Hematopoietic multipotent progenitor cell treated with erythropoietin and hydrocortisone succinate and interleukin-3 and kit ligand, for 6 days (in vitro differentiated cells): ENCODE measurements at regions not wholly inside any gene's neighbourhood (a gene's known extent, or its start where the extent isn't known, plus 50 kb on each side); places are given as distances from the start of the nearest gene placed in this dataset.

Experiments
- DNase-seq: peaks from one replicate; pipeline ENCODE4 v3.0.0-alpha.2; 2015

- no peak for DNase-seq
Observed at GRCh38 chr5:77569409-77569808, 69.1 kb downstream of the OTP start.

DNA sequence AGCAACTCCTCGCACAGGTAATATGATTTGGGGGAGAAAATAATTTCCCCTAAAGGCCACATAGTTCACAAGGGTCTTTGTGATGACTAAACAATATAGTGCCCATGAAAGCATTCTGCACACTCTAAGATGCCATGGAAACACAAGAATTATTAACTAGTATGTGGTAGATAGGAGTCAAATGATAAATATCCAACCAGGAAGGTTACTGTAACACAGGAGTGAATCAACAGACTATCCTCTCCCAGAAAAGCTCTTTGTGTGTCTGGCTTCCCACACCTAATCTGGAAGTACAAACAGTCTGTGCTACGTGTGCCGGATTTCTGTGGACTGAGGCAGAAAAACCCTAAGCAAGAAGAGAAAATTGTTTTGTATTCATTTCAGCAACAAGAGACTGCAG, 70.0 kb downstream of the OTP start:
- no peak for DNase-seq

GRCh38 chr5:77568082-77568481, 70.4 kb downstream of the OTP start:
- no peak for DNase-seq

DNA sequence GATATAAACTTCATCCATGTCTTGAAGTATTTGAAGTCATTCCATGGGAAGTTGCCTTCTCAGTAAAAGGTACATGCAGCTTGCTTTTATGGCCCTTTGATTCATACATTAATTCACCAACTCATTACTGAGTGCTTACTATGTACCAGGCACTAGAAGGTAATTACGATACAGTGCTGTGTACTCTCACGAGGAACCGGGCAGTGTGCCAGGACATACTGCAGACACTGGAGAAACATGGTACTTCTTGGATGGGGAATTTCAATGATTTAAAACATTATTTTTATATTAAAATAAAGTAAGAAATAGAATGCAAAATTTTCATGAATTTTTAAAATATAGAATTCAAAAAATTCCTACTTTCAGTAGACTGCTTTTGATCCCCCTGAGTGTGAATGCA, 71.4 kb upstream of the WDR41 start:
- no peak for DNase-seq

GRCh38 chr5:77561965-77562364, 69.8 kb upstream of the WDR41 start:
- no peak for DNase-seq

GRCh38 chr5:77560677-77561263, 68.7 kb upstream of the WDR41 start:
- DNase-seq = peak; percentile 71

DNA sequence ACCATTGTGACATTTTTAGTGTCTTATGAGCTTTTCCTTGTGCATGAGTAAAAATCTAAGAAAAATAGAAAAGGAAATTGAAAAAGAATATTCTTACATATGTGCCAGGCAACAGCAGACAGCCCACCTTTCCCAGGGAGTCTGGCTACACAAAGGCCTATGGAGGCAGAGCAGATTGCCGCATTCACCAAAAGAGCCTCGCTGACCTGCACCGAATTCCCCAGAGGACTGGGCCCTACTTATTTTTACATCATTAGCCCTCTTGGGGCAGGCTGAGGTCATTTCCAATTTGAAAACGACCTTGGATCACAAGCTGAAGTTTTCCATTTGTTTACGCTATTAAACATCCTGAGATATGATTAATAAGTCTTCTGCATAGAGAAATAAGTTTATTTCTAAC, 66.2 kb upstream of the WDR41 start:
- no peak for DNase-seq

GRCh38 chr5:77550406-77550805, 58.3 kb upstream of the WDR41 start:
- DNase-seq = no peak

- no peak for DNase-seq
Observed at GRCh38 chr5:77545285-77545684, 53.2 kb upstream of the WDR41 start.
